GM04504 (cell line): ENCODE measurements at regions not wholly inside any gene's neighbourhood (a gene's known extent, or its start where the extent isn't known, plus 50 kb on each side); places are given as distances from the start of the nearest gene placed in this dataset.
A peak's percentile ranks its signal among the peaks of the same experiment; 100 is the strongest.
"Not testable (repeated sequence)": the region's sequence is repeated elsewhere in the genome, so short reads cannot be mapped to it uniquely, and the experiment has no call there.

ENCODE experiments used
- DNase-seq: peaks from one replicate; pipeline ENCODE4 v3.0.0-alpha.2; 2012; ENCODE audit warnings: low read depth

DNA sequence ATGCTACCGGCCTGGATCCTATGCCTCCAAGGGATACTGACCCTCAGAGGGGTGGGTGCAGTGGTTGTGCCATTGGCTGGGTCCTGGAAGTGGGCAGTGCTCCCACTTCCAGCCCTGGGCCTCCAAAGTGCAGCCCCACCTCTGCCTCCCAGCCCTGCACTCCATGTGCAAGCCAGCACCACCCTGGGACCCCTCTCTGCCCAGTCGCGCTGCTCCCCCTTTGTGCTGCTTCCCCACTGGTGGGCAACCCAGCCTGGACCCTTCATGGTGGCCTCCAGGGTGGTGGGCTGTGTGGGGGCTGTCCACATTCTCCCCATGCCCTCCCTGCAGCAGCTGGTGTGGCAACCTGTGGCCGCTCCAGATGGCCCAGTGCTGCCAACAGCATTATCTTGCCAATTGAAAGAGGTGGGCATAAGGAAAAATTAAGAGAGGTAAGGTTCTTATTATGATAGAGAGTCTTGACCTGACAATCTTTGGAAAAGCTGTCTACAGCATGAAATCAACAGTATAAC is 309.7 kb downstream of the GUCY2F start:
- no peak for DNase-seq

DNA sequence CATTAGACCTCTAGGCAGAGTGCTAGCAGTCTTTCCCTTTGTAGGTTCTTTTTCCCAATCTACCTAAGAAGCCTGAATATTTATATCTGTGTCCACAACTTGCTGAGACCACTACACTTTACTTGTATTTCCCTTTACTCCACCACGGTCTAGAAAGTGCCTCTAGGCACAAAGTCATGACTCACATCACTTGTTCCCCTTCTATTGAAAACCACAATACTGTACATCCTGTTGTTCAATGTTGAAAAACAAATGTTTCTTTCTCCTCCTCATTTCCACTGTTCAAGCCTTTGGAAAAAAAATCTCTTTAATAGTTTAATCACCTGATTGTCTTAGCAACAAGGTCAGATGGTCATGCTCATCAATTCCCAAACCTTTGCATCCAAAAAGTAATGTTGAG is 326.7 kb downstream of the GUCY2F start:
- DNase-seq, result no peak

DNA sequence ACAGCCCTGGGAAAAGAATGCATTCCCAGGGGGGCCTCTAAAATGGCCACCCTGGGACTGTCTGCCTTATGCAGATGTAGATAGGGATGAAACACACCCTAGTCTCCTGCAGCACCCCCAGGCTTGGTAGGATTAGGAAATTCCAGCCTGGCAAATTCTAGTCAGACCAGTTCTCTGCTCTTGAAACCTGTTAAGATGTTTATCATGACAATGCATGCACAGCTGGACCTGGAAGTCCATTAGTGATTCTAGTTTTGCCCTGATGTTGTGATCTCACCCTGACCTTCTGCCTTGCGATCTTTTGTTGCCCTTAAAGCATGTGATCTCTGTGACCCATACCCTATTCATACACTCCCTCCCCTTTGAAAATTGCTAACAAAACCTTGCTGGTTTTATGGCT is 337.7 kb downstream of the GUCY2F start:
- DNase-seq, result not testable (repeated sequence)

DNA sequence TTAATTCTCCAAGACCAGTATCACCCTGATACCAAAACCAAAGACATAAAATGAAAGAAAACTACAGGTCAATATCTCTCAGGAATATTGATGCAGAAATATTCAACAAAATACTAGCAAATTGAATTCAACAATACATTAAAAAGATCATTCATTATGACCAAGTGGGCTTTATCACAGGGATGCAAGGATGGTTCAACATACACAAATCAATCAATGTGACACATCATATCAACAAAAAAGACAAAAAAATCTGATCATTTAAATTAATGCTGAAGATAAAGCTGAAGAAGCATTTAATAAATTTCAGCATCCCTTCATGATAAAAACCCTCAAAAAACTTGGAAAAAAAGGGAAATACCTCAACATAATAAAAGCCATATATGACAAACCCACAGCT is 341.4 kb downstream of the GUCY2F start:
- no peak for DNase-seq

DNA sequence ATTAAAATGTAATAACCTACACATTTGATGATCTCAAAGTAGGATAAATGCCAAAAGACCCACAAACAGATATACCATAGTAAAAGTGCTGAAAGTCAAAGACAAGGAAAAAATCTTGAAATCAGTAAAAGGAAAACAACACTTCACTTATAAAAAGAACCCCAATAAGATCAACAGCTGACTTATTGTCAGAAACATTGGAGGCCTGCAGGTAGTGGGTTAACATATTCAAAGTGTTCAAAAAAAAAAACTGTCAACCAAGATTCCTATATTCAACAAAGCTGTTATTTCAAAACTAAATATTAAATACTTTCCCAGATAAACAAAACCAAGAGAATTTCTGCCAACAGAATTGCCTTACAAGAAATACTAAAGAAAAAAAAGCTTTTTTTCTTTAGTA is 347.1 kb downstream of the GUCY2F start:
- DNase-seq, result no peak

DNA sequence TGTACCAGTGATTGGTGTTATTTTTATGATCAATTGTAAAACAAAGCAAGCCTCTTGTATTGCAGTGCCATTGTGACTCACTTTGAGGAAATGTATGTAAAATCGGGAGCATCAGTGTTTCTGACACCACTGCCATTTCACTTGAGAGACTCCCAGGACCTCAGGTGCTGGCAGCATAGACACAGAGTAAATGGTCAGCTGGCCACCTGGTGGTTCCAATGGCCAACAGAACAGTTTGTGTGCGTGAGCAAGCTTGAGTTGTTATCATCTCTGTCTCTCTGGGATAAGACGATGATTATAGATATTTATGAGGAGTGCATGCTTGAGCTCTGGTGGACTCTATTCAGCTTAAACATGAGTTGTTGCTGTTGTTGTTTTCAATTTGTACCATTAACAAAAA is 356.6 kb downstream of the GUCY2F start:
- DNase-seq, result no peak

DNA sequence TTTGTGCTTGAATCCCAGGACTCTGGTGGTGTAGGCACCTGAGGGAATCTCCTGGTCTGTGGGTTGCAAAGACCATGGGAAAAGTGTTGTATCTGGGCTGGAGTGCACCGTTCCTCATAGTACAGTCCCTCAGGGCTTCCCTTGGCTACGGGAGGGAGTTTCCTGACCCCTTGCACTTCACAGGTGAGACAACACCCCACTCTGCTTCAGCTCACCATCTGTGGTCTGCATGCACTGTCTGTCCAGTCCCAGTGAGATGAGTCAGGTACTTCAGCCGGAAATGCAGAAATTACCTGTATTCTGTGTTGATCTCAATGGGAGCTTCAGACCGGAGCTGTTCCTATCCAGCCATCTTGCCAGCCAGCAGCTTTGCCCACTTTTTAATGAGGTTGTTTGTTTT is 353.0 kb upstream of the IRS4 start:
- no peak for DNase-seq

DNA sequence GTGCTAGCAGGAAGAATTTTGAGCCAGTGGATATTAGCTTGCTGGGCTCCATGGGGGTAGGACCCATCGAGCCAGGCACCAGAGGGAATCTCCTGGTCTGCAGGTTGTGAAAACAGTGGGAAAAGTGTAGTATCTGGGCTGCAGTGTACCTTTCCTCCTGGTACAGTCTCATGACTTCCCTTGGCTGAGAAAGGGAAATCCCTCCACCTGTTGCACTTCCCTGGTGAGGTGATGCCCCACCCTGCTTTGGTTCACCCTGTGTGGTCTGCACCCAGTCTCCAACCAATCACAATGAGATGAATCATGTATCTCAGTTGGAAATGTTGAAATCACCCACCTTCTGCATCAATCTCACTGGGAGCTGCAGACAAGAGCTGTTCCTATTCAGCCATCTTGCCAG is 341.4 kb upstream of the IRS4 start:
- DNase-seq, result no peak

DNA sequence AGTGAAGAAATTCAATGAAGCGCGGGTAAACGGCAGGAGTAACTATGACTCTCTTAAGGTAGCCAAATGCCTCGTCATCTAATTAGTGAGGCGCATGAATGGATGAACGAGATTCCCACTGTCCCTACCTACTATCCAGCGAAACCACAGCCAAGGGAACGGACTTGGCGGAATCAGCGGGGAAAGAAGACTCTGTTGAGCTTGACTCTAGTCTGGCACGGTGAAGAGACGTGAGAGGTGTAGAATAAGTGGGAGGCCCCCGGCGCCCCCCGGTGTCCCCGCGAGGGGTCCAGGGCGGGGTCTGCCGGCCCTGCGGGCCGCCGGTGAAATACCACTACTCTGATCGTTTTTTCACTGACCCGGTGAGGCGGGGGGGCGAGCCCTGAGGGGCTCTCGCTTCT is 317.8 kb upstream of the IRS4 start:
- DNase-seq, result peak; percentile 15

DNA sequence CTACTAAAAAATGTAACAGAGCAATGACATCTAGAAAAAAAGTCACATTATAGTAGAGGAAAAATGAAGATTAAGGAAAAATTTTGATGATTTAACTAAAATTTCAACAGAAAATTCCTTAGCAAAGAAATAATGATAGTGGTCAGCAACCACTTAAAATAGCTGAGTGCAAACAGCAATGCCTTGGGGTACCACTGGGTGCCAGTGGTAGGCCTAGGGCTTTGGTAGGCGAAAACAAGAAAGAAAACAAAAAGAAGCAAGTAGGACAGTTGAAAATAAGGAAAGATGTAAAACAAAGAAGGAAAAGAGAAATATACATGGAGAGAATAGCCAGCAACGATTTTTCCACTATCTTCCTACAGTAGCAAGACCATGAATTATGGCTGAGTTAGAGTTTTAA is 313.5 kb upstream of the IRS4 start:
- DNase-seq, result no peak

DNA sequence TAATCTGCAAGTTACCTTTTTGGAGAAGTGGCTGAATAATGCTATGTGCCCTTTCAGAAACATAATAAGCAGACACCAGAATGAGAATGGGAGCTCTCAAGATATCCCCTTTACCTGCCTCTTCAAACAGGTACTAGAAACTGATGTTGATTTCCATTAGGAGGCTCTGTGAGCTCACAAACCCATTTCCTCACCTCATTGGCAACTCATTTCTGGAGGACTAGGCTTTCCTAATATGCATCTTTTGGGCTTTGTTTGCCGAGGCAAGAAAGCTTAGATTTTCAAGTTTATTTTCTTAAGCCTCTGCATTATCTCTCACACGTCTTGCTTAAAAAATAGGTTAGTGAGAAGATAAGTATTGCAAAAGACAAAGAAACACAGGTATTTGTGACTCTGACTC is 313.1 kb upstream of the IRS4 start:
- DNase-seq, result no peak

DNA sequence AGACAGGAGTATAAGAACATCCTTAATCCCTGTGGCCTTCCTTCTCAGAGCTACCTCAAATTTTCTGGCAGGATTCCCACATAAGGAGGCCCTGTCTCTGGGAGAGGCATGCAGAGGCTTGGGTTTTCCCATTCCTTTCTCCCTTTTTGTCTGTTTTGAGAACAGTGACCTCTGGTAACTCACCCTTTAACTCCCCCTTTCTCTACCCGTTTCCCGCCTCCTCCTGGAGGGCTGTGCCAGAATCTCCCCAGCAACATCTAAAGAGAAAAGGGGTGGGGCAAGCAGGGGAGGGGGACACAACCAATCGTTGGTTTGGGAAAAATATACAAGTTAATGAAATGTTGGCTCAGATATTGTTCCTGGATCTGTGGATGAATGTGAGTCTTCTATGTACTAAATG is 303.7 kb upstream of the IRS4 start:
- no peak for DNase-seq

DNA sequence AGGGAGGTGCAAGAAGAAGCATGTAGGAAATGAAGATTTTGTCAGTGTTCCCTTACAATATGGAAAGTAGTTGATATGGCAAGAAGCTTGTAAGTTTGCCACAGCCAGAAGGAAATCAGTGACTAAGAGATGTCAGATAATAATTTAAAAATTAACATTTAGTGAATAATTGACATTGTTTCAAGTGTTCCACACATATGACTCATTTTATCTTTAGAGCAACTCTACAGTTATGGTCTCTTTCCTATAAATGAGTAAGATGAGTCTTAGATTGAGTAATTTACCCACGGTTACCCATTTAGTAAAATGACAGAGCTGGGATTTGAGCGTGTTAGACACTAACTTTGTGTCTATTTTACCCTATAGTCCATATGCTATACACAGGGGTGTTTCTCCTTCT is 300.3 kb upstream of the IRS4 start:
- no peak for DNase-seq

DNA sequence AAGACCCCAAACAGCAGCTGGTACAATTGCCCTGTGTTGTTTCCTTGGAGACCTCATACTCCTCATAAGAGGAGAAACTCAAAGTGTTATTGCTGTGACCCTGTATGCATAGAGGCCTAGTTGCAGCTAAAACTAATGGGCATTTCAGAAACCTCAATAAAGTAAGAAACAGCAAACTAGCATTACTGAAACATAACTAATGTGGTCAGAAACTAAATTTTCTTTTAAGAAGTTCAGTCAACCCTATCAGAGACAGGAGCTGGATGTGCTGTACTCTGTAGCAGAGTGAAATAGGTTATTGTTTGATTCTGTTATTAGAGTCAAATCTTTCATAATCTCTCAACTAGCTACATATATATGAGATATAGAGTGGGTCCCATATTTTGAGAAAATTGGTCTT is 257.5 kb upstream of the IRS4 start:
- DNase-seq, result no peak

DNA sequence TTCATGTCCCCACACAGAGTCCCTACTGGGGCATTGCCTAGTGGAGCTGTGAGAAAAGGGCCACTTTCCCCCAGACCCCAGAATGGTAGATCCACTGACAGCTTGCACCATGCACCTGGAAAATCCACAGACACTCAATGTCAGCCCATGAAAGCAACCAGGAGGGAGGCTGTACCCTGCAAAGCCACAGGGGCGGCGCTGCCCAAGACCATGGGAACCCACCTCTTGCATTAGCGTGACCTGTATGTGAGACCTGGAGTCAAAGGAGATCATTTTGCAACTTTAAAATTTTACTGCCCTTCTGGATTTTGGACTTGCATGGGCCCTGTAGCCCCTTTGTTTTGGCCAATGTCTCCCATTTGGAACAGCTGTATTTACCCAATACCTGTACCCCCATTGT is 236.5 kb upstream of the IRS4 start:
- DNase-seq, result not testable (repeated sequence)

DNA sequence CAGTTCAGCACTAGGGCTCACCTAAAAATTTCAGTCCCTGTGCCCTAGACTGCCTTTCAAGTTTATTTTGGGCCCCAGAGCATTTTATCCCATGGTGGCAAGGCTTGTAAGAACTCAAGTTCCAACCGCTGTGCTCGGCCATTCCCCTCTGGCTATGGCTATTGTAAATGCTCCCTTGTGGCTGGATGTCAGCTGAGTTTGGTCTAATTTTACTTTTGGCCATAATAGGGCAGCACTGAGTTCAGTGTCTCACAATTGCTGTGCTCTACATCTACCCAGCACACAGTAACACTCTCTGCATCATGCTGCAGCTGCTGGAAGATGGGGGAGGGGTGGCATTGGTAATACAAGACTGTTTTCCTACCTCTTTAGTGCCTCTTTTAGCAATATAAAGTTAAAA is 210.8 kb upstream of the IRS4 start:
- DNase-seq, result no peak

DNA sequence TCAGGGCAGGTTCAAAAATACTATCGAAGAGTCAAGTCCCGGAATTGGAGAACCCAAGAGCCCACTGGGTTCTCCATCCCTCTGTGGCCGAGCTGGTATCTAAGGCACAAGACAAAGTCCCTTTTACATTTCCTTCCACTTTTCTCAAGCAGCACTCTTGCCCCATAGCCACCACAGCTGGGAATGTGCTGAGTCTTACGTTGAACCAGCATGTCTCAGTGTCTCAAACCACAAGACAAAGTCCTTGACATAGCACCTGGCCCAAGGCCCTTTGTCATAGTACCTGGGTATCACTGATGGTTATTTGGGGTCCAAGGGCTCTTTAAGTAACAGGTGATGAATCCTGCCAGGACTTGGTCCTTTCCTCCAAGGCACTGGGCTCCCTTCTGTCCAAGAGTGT is 210.2 kb upstream of the IRS4 start:
- DNase-seq, result no peak

DNA sequence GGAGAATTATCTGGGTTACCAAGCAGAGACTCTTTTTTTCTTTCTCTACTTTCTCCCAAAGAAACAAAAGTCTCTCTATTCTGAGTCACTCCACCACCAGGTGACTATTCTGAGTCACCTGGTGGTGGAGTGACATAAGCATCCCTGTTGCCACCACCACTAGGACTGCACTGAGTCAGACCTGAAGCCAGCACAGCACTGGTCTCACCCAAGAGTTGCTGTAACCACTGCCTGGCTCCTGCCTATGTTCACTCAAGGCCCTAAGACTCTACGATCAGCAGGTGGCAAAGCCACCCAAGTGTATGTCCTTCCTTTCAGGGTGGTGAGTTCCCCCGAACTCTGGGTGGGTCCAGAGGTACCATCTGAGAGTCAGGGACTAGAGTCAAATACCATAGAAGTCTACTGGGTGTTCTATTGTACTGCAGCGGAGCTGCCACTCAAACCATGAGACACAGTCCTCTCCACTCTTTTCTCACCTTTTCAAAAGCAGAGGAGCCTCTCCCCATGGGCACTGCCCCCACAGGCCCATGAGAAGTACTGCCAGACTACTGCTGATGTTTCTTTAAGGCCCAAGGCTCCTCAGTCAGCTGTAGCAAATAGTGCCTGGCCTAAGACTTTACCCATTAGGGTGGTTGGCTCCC is 209.6 kb upstream of the IRS4 start:
- no peak for DNase-seq

DNA sequence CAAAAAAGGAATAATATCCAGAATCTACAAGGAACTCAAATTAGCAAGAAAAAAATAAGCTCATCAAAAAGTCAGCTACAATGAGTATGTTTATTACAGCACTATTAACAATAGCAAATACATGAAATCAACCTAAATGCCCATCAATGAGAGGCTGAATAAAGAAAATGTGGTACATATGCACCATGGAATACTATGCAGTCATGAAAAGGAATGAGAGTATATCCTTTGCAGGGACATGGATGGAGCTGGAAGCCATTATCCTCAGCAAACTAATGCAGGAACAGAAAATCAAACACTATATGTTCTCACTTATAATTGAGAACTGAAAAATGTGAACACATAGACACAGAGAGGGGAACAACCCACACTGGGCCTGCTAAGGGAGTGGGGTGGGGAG is 178.4 kb upstream of the IRS4 start:
- no peak for DNase-seq

DNA sequence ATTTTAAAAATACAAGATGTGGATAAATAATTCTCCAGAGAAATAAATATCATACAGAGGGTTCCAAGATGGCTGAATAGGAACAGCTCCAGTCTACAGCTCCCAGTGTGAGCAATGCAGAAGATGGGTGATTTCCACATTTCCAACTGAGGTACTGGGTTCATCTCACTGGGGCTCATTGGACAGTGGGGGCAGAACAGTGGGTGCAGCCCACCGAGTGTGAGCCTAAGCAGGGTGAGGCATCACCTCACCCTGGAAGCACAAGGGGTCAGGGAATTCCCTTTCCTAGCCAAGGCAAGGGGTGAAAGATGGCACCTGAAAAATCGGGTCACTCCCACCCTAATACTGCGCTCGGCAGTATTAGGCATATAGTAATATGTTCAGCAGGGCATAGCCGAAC is 167.5 kb upstream of the IRS4 start:
- DNase-seq, result not testable (repeated sequence)

DNA sequence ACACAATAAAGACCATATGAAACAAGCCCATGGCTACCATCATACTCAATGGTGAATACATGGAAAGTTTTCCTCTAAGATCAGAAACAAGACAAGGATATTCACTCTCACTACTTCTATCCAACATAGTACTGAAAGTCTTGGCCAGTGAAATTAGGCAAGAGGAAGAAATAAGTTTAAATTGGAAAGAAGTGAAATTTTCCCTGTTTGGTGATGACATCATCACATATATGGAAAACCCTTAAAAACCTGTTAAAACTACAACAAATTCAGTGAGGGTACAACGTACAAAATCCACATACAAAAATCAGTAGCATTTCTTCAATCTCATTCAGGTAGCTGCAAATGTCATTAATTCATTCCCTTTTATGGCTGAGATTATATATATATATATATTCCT is 164.0 kb upstream of the IRS4 start:
- DNase-seq, result no peak

DNA sequence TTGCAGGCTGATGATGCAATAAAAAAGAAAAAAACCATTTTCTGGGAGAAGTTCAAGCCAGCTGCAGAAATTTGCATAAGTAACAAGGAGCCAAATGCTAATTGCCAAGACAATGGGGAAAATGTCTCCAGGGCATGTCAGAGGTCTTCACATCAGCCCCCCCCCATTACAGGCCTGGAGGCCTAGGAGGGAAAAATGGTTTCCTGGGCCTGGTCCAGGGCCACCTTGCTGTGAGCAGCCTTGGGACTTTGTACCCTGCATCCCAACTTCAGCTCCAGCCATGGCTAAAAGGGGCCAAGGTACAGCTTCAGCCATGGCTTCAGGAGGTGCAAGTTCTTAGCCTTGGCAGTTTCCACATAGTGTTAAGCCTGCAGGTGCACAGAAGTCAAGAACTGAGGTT is 160.0 kb upstream of the IRS4 start:
- not testable (repeated sequence) for DNase-seq

DNA sequence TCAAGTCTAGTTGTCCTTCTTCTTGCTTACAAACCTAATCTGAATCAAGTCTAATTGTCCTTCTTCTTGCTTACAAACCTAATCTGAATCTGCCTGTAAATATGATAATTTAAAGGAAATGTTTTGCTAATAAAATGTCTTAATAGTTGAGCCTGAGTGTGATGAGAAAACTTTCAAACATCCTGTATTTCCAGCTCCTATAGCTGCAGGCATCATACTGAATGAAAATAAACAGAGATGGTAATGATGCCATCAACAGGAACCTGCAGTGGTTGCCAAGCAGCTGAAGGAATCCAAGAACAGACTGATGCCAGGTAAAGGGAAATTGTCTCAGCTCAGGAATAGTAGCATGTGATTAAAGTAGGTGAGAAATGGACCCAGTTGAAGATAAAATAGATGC is 156.1 kb upstream of the IRS4 start:
- no peak for DNase-seq

DNA sequence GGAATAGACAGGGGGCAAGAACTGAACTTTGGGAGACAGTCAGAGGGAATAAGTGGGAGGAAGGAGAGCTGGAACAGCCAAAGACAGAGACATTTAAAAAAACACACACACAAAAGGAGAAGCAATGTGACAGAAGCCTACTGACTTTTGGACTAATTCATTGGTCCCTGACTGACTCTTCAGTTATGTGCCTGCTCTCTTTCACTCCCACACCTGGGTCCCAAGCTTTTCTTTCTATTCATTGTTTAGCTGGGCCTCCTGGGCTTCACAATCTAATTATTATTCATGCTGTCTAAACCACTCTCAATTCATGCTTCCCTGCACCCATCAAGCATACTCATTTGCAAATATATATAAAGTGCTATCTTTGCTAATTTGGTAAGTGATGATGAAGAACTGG is 139.2 kb upstream of the IRS4 start:
- DNase-seq, result no peak

DNA sequence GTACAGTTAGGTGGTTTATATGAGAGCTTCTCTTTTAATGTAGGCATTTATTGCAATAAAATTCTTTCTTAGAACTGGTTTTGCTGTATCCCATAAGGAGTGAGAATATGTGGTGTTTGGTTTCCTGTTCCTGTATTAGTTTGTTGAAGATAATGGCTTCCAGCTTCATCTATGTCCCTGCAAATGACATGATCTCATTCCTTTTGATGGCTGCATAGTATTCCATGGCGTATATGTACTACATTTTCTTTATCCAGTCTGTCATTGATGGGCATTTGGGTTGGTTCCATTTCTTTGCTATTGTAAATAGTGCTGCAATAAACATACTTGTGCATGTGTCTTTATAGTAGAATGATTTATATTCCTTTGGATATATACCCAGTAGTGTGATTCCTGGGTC is 106.7 kb upstream of the IRS4 start:
- not testable (repeated sequence) for DNase-seq
